ENCODE measurements at regions not wholly inside any gene's neighbourhood (a gene's known extent, or its start where the extent isn't known, plus 50 kb on each side); places are given as distances from the start of the nearest gene placed in this dataset.

DNA sequence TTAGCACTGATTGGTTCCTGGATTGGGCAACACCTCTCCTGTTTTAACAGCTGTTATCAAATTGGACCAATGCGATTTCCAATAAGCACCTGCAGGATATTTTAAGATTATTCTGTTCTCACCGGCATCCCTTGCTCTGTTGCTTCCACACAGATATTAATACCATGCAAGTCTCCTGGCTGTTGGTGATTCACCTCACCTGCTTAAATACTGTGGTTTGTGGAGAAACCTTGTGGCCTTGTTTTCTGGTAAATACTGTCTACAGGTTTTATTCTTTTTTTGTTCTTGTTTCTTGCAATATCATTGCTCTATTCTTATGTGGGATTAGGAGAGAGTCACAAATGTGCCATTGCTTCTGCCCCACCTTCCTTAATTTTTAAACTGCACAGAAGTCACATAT, 448.1 kb upstream of the NXPH2 start:
- TF ChIP-seq, protein P1, sequence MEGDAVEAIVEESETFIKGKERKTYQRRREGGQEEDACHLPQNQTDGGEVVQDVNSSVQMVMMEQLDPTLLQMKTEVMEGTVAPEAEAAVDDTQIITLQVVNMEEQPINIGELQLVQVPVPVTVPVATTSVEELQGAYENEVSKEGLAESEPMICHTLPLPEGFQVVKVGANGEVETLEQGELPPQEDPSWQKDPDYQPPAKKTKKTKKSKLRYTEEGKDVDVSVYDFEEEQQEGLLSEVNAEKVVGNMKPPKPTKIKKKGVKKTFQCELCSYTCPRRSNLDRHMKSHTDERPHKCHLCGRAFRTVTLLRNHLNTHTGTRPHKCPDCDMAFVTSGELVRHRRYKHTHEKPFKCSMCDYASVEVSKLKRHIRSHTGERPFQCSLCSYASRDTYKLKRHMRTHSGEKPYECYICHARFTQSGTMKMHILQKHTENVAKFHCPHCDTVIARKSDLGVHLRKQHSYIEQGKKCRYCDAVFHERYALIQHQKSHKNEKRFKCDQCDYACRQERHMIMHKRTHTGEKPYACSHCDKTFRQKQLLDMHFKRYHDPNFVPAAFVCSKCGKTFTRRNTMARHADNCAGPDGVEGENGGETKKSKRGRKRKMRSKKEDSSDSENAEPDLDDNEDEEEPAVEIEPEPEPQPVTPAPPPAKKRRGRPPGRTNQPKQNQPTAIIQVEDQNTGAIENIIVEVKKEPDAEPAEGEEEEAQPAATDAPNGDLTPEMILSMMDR (conservative IDR thresholded peaks at IDR 0.05): no peak

DNA sequence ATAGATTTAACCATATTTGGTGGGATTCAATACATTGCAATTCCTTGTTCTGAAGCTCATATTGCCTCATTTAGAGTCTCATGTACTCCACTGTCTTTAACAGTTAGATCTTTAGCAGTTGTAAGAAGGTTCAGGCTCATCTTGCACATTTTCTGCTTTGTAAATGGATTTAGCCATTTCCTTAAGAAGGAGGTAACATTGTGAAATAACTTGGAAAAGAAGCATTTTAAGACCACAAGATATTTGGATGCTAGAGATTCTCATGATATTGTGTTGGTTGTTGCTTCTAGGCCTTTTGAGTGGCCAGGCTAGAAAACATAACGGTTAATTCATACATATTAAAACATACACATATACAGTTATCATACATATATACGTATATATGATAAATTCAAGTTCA, 445.8 kb upstream of the NXPH2 start:
- no peak overlapping the region for H3K27ac Mint-ChIP-seq
- no peaks in the 10 kb centered on the region for H3K9me3 Mint-ChIP-seq
- no peaks in the 10 kb centered on the region for H3K36me3 Mint-ChIP-seq
- peaks cover 4% of the 10 kb centered on the region for H3K27me3 Mint-ChIP-seq
- TF ChIP-seq, protein P1 (conservative IDR thresholded peaks at IDR 0.05): no peak
- H3K4me1 Mint-ChIP-seq (ENCODE audit: unreplicated experiment): no peaks in the 10 kb centered on the region
- no peak for DNase-seq (ENCODE audit: extremely low spot score, unreplicated experiment)
- H3K4me3 Mint-ChIP-seq: no peak overlapping the region

More for the DNA sequence above, 448.1 kb upstream of the NXPH2 start:
- Mint-ChIP-seq H3K27ac (no peak overlapping the region), H3K4me3 (no peak overlapping the region), H3K4me1 (ENCODE audit: unreplicated experiment) (no peaks in the 10 kb centered on the region), H3K9me3 (no peaks in the 10 kb centered on the region), H3K27me3 (peaks cover 4% of the 10 kb centered on the region), H3K36me3 (no peaks in the 10 kb centered on the region)
- DNase-seq (ENCODE audit: extremely low spot score, unreplicated experiment): no peak

DNA sequence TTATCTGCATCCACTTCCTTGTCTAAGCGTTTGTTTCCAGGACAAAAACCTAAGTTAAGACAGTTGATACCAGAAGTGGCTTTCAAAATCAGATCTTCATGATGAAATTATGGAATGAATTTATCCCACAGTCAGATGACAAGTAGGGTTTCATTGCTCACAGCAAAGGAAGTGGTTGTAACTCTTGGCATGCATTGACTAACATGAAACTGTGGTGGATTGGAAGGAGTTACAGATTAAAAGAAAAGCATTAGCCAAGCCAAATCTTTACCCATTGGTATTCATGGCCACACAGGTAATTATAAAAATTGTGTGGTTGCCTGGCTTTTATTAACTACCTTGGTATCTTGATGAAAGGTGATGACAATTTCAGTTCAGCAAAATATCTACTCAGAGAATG, 438.0 kb upstream of the NXPH2 start:
- TF ChIP-seq, protein P1 (conservative IDR thresholded peaks at IDR 0.05): no peak
- Mint-ChIP-seq H3K27ac (no peak overlapping the region), H3K27me3 (no peaks in the 10 kb centered on the region), H3K9me3 (no peaks in the 10 kb centered on the region), H3K4me1 (ENCODE audit: unreplicated experiment) (no peaks in the 10 kb centered on the region), H3K36me3 (no peaks in the 10 kb centered on the region), H3K4me3 (no peak overlapping the region)
- no peak for DNase-seq (ENCODE audit: extremely low spot score, unreplicated experiment)

DNA sequence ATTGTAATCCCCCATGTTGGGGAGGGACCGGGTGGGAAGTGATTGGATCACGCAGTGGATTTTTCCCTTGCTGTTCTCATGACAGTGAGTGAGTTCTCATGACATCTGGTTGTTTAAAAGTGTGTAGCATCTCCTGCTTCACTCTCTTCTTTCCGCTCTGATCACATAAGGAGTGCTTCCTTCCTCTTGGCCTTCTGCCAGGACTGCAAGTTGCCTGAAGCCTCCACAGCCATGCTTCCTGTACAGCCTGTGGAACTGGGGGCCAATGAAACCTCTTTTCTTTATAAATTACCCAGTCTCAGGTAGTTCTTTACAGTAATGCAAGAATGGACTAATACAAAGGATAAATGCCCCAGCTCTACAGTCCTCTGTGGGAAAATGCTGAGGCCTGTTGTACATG, 437.5 kb upstream of the NXPH2 start:
- TF ChIP-seq, protein P1 (conservative IDR thresholded peaks at IDR 0.05): no peak
- Mint-ChIP-seq H3K27ac (no peak overlapping the region), H3K9me3 (no peaks in the 10 kb centered on the region), H3K27me3 (no peaks in the 10 kb centered on the region), H3K4me1 (ENCODE audit: unreplicated experiment) (no peaks in the 10 kb centered on the region), H3K36me3 (no peaks in the 10 kb centered on the region), H3K4me3 (no peak overlapping the region)
- no peak for DNase-seq (ENCODE audit: extremely low spot score, unreplicated experiment)

DNA sequence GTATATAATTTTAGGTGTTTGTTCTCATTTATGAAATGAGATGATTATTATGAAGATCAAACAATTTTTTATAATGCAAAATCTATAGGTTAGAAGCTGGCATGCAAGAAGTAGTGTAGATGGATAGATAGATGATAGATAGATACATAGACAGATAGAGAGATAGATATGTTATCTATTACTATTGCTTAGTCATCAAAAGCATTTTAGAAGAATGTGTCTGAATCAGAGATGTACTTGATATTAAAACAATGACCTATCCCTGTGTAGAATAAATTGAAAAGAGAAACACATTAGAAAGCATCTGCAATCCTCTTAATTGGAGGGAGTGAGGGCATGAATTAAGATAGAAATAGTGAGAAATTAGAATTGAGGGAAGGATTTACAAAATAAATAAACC, 436.2 kb upstream of the NXPH2 start:
- Mint-ChIP-seq H3K36me3 (no peaks in the 10 kb centered on the region), H3K9me3 (no peaks in the 10 kb centered on the region), H3K4me1 (ENCODE audit: unreplicated experiment) (no peaks in the 10 kb centered on the region), H3K27ac (no peak overlapping the region), H3K4me3 (no peak overlapping the region), H3K27me3 (no peaks in the 10 kb centered on the region)
- TF ChIP-seq, protein P1 (conservative IDR thresholded peaks at IDR 0.05): no peak
- no peak for DNase-seq (ENCODE audit: extremely low spot score, unreplicated experiment)

DNA sequence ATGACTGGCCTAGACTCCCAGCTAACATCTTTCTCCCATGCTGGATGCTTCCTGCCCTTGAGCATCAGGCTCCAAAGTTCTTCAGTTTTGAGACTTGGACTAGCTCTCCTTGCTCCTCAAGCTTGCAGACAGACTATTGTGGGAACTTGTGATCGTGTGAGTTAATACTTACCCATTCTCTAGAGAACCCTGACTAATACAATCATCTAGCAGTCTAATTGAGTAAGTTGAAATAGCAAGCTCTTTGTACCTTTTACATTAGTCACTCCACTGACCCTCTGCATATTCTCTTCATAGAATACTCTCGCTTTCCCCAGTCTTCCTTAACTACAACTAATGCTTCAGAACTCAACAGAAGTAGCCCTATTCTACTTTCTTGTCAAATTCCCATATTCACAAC, 434.6 kb upstream of the NXPH2 start:
- Mint-ChIP-seq H3K9me3 (no peaks in the 10 kb centered on the region), H3K4me1 (ENCODE audit: unreplicated experiment) (no peaks in the 10 kb centered on the region), H3K4me3 (no peak overlapping the region), H3K27ac (no peak overlapping the region), H3K36me3 (no peaks in the 10 kb centered on the region), H3K27me3 (no peaks in the 10 kb centered on the region)
- TF ChIP-seq, protein P1 (conservative IDR thresholded peaks at IDR 0.05): no peak
- no peak for DNase-seq (ENCODE audit: extremely low spot score, unreplicated experiment)

Data from type B pancreatic cell (in vitro differentiated cells).